ENCODE measurements at regions not wholly inside any gene's neighbourhood (a gene's known extent, or its start where the extent isn't known, plus 50 kb on each side); places are given as distances from the start of the nearest gene placed in this dataset.

GRCh38 chr19:31149441-31149941, 199.7 kb downstream of the TSHZ3 start:
- no peak for TF ChIP-seq CTCF (IDR thresholded peaks at IDR 0.05; ENCODE audit: borderline replicate concordance)
- Histone ChIP-seq H3K27me3 (ENCODE audit: low read depth) (peaks cover 39% of the 10 kb centered on the region), H3K36me3 (no peaks in the 10 kb centered on the region), H3K4me3 (no peak overlapping the region), H3K4me1 (no peaks in the 10 kb centered on the region), H3K9me3 (replicated peaks) (no peaks in the 10 kb centered on the region), H3K27ac (replicated peaks) (no peak overlapping the region)
- intact Hi-C loops (cut with micrococcal nuclease) = no loop called here
- no peak for DNase-seq

GRCh38 chr19:31148671-31149070, 200.6 kb downstream of the TSHZ3 start:
- intact Hi-C loops (cut with micrococcal nuclease) = no loop called here
- no peak for TF ChIP-seq CTCF (IDR thresholded peaks at IDR 0.05; ENCODE audit: borderline replicate concordance)
- no peaks in the 10 kb centered on the region for H3K4me1 ChIP-seq
- H3K9me3 ChIP-seq (replicated peaks) = no peaks in the 10 kb centered on the region
- H3K4me3 ChIP-seq = no peak overlapping the region
- peaks cover 43% of the 10 kb centered on the region for H3K27me3 ChIP-seq (ENCODE audit: low read depth)
- no peak overlapping the region for H3K27ac ChIP-seq (replicated peaks)
- no peaks in the 10 kb centered on the region for H3K36me3 ChIP-seq
- DNase-seq = no peak

GRCh38 chr19:31147234-31147633, 202.0 kb downstream of the TSHZ3 start:
- Histone ChIP-seq H3K36me3 (no peaks in the 10 kb centered on the region), H3K4me3 (no peak overlapping the region), H3K27ac (replicated peaks) (no peak overlapping the region), H3K9me3 (replicated peaks) (no peaks in the 10 kb centered on the region), H3K4me1 (no peaks in the 10 kb centered on the region), H3K27me3 (ENCODE audit: low read depth) (peaks cover 43% of the 10 kb centered on the region)
- TF ChIP-seq CTCF (IDR thresholded peaks at IDR 0.05; ENCODE audit: borderline replicate concordance) = no peak
- intact Hi-C loops (cut with micrococcal nuclease) = no loop called here
- no peak for DNase-seq

DNA sequence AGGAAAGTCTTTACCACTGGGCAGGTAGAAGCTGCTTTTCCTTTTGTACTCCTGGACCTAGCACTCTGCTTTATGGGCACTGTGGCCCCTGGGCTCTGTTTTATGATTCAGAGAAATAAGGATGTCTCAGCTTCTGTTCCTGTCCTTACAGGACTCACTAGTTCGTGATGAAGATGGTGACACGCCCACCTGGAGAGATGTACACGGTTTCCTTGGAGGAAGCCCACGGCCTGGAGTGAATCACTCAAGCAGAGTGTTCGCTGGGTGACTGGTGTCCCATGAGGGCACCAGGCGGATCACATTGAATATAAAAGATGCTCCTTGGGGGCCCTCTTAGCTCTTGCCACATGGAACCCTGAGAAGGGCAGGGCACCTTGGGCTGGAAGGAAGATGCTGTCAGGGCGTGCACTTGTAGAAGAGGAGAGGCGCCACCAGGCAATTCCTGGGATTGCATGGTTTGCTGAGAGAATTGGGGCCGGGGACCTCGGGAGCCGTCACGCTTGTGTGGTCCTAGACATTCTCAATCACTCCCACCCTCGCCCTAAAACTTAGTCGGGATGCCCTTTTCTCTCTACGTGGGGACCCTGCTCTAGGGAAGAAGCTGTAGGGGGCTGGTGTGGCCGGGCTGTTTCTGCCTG, 202.6 kb downstream of the TSHZ3 start:
- H3K9me3 ChIP-seq (replicated peaks) = no peaks in the 10 kb centered on the region
- H3K4me1 ChIP-seq = no peaks in the 10 kb centered on the region
- intact Hi-C loops (cut with micrococcal nuclease) = no loop called here
- H3K36me3 ChIP-seq = no peaks in the 10 kb centered on the region
- DNase-seq = no peak
- no peak overlapping the region for H3K27ac ChIP-seq (replicated peaks)
- no peak for TF ChIP-seq CTCF (IDR thresholded peaks at IDR 0.05; ENCODE audit: borderline replicate concordance)
- no peak overlapping the region for H3K4me3 ChIP-seq
- peaks cover 43% of the 10 kb centered on the region for H3K27me3 ChIP-seq (ENCODE audit: low read depth)

GRCh38 chr19:31146015-31146414, 203.2 kb downstream of the TSHZ3 start:
- TF ChIP-seq CTCF (IDR thresholded peaks at IDR 0.05; ENCODE audit: borderline replicate concordance) = no peak
- H3K27me3 ChIP-seq (ENCODE audit: low read depth) = peaks cover 43% of the 10 kb centered on the region
- intact Hi-C loops (cut with micrococcal nuclease) = no loop called here
- H3K36me3 ChIP-seq = no peaks in the 10 kb centered on the region
- H3K27ac ChIP-seq (replicated peaks) = no peak overlapping the region
- H3K4me1 ChIP-seq = no peaks in the 10 kb centered on the region
- no peak overlapping the region for H3K4me3 ChIP-seq
- no peaks in the 10 kb centered on the region for H3K9me3 ChIP-seq (replicated peaks)
- no peak for DNase-seq

Measured in left ventricle myocardium inferior (tissue), 1 donor.